GM21447 (cell line): ENCODE measurements at regions not wholly inside any gene's neighbourhood (a gene's known extent, or its start where the extent isn't known, plus 50 kb on each side); places are given as distances from the start of the nearest gene placed in this dataset.

ENCODE experiments used
- ATAC-seq: cut with Tn5 transposase; IDR thresholded peaks from one replicate; pipeline ENCODE4 v1.9.1; 2021; ENCODE audit not compliant: unreplicated experiment

DNA sequence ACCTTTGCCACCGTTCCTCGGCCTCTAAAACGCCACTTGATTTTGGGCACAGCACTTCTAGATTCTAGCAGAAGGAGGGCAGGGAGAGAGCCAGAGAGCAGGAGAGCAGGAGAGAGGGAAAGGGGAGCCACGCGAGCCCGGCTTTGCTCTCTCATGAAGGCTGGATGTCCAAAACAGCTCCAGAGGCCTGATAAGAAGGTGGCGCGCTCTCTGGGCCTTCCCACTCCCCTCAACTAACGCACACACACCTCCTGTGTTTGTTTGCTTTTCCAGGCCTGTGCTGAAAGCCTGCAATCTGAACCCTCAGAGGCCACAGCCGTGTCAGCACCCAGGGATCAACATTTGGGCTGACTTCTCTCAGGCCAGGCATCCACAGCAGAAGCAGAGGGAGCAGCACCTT is 184.8 kb upstream of the SOX11 start:
- ATAC-seq = no peak

DNA sequence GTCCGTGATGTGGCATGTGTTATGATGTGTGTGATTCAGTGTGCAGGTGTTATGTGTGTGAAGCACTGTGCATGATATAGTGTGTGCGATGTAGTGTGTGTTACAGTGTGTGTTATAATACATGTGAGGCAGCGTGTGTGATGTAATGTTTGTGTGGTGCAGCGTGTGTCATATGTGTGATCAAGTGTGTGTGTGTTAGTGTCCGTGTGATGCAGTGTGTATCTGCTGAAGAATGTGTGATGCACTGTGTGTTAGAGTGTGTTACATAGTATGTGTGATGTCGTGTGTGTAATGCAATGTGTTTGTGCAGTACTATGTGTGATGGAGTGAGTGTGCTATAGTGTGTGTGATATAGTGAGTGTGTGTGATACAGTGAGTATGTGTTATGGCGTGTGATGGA is 182.8 kb upstream of the SOX11 start:
- no peak for ATAC-seq

DNA sequence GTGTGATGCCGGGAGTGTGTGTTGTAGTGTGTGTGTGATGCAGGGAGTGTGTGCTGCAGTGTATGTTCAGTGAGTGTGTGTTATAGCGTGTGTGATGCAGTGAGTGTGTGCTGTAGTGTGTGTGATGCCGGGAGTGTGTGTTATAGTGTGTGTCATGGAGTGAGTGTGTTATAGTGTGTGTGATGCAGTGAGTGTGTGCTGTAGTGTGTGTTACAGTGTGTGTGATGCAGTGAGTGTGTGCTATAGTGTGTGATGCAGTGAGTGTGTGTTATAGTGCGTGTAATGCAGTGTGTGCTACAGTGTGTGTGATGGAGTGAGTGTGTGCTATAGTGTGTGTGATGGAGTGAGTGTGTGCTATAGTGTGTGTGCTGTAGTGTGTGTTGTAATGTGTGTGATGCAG is 182.1 kb upstream of the SOX11 start:
- ATAC-seq = no peak

DNA sequence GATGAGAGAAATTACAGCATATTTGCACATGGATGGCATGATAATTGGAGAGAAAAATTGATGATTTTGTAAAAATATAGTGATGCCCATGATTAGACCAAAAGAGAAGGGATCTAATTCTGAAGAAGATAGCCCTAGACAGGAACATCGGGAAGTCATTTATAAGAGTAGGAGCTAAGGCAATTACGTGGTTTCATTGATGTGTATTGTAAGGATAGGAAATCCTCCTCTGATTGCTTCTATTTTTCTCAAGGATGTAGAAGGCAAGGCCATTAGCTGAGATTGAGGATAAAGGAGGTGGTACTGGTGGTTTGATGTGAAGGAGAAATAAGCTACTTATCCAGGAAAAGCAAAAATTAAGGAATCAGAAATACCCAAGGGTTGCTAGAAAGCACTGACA is 176.5 kb upstream of the SOX11 start:
- no peak for ATAC-seq

DNA sequence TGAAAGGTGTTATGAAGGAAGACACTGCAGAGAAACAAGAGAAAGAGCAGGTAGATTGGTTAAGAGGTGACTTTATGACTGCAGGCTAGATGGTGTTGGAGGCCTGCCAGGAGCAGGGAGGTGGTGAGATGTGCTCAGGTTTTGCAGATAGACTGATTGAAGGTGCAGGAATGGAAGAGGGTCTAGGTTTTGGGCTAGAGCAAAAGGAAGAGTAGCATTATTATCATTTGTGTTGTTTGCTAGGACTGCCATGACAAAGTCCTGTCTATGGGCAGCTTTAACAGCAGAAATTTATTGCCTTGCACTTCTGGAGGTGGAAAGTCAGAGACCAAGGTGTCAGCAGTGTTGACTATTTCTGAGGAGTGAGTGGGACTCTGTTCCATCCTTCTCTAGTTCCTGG is 172.9 kb upstream of the SOX11 start:
- no peak for ATAC-seq

DNA sequence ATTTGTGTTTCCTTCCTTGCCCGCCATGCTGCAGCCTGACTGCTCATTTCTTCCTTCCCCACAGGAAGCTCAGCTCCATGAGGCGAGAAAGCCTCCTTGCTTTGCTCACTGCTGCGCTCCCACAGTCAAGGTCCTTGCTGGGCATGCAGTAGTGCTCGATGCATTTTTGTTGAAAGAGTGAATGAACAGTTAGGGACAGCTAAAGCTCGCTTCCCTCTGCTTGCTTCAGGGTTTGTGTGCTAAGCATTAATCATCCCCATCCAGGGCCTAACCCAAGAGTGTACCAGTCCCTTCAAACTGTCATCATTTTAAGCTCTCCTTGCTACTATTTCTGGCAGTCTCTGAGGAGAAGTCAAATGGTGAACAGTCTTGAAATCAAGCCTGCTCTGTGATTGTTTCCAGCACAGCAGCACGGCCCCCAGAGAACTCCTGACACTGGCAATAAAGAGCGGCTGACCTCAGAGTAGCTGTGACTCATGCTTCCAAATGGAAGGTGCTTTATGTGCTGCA is 171.7 kb upstream of the SOX11 start:
- no peak for ATAC-seq

DNA sequence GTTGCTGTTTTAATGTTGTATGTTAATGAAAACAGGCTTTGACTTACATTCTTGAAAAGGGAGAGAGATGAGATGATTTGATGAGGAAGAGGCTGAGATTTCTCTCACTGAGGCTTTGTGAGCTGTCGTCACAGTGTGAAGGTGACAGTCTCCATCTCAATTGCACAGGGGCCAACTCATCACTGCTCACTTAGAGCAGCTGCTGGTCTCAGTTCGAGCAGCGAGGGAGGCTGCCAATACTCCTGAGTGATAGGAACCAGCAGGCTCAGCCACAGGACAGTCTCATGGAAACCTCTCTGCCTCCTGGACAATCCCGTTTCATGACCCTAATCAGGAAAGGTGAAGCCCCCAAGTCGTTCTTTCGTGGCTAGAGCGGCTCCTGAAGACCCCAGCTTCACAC is 170.7 kb upstream of the SOX11 start:
- no peak for ATAC-seq

DNA sequence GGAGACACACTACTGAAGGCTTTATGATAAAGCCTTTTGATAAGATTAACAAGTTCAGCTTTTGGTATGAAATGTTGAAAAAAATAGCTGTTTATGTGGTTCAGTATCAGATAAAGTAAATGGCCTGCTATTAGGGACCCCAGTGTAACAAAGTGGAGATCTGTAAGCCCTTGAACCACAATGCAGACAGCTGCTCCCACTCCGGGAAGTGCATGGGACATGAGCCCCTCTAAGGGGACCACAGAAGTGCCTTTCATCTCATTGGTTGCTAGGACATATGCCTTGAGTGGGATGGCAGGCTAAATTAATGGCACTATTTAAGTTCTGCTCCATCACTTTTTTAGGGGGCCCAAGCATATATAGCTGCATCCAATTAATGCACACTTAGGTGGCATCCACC is 167.6 kb upstream of the SOX11 start:
- ATAC-seq = no peak

DNA sequence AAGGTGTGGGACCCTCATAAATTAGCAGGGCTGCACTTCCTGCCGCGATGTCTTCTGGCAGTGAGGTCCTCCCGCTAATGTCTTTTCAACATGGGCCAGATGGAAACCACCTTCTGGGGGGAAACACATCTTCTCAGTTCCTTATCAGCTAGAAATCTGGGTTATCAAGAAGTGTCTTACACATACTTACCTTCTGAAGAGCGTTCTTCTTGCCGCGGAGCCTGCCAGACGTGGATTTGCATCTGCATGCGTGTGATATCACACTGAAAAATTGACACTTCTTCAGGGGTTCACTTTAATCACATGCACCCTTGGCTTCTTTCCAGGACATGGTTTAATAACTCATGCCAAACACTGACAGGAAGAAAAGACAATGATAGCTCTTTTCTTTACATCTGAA is 163.5 kb upstream of the SOX11 start:
- ATAC-seq = no peak

DNA sequence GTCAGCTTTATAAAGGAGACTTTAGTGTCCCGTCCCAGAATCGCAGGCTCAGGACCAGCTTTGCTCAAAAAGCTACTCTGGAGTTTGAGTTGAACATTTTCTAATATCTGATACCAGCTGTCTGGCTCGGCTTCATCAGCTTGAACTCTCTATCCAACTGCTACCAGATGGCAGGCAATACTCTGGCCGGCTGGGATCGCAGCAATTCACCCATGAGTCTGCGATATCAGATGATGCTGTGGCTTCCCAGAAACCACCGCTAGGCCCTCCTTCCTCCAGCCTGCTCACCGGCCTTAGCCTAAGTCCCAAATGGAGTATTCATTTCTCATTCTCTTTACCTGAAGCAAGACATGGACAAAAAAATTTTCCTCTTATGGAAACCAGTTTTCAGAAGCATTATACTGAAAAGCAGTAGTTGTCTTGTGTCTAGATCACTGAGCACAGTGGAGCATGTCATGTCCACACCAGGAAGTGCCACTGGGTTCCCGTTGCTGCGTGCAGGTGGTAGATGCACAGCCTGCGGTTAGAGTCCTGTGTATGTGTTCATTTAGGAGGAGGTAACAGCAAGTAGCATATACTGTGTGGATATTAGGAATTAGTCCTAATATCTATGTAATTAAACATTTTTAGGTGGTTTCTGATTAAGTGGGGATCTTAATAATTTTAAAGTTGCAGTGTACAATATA is 162.0 kb upstream of the SOX11 start:
- ATAC-seq = no peak

DNA sequence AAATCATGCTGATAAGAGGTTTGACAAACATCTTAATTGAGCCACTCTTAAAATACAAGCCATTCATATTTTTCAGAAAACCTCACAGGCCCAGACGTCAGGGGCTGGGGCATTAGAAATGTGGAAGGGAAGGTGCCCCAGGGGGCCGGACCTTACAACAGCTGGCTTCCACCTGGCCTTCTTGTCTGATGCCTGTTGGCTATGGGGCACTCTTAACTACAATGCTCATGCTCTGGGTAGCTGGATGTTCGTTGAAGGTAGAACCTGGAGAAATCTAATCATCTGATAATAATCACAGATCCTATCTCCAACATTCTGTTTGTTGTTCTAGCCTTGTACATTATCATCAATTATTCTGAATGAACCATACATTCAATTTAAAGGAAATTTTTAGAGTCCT is 156.9 kb upstream of the SOX11 start:
- no peak for ATAC-seq

DNA sequence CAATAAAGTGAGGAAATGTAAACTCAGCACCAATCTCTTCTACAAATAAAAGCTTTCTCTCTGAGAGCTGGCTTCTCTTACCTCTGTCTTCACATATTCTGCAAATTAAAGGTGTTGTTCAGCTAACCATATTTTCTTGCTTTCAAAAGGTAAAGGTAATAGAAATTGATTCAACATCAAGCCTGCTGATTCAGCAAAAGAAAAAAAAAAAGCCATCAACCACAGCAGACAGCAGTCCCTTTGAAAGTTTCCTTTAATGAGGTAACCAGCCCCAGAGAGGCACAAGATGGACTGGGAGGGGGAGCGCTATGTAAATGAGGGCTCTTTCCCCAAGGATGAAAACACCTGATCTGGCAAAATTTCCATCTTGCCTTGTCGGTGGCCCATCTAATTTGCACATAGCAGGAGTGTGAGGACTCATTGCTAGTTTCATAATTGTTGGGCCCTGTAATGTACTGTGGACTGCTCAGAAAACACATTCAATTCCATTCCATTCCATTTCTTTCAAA is 154.9 kb upstream of the SOX11 start:
- ATAC-seq = no peak

DNA sequence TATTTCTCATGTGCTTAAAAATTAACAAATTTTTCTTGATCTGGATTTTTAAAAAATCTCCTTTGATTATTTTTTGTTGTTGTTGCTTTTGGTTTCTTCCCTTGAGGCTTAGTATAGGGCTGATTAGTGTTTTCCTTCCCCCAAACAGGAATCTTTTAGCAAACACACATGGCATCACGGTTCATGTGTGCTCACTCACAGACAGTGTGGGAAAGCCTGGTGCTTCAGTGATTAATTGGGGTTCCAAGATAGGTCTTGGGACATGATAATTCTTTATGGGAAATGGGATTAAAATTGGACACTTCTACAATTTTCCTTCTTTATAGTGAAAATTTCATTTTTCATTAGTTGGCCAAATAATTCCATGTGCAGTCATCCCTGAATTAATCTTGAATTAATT is 153.9 kb upstream of the SOX11 start:
- ATAC-seq = no peak

DNA sequence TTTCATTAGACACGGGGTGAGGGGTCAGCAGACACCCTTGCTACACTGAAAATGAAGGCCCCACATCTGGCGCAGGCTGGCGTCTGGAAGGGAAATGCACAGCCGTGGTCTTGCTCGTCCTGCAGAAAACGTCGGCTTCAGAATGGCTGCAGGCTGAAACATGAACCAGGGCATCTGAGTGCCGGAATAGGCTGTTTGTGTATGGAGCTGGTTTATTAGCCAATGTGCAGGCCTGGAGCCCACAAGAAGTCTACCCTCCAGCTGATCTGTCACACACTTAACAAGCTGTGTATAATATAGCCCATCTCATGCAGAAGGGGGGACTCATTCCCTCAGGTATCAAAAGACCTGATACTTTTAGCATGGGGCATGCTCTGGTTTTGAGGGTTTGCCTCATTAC is 153.4 kb upstream of the SOX11 start:
- no peak for ATAC-seq

DNA sequence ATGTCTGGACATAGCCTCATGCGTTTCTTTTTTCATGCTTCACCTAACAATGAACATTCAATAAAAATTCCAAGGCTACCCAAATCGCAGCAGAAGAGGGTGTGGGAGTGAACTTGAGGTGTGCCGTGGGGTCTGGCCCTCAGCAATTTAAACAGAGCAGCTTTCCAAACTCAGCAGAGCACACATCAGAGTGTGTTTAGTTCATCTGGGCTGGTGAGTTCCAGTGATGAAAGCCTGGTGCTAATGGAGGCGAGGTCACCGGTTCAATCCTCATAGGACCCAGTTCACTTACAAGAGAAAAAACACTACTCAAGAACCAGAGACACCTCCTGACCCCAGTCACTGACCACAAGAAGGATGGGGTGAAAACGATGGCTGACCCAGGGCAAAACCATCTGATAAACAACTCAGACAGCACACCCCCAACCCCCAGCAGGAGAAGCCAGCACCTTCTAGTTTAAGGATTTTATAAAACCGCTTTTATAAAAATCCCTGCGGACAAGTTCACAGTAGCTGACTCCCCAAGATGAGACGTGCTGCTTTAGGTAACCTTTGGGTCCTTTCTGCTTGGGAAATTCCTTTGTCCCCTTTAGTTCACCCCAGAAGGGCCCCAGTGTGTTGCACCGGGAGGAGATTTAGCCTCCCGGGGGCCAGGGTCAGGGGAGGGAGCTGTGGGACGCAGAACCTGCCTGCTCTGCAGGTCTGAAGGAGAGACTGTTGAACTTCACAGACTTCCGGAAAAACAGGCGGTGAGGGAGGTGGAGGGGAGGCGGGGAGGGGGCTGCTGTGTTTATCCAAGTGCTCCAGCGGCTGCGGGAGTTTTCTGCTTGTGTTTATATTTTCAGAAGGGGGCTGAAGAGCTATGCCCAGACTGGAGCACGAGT is 152.7 kb upstream of the SOX11 start:
- no peak for ATAC-seq

DNA sequence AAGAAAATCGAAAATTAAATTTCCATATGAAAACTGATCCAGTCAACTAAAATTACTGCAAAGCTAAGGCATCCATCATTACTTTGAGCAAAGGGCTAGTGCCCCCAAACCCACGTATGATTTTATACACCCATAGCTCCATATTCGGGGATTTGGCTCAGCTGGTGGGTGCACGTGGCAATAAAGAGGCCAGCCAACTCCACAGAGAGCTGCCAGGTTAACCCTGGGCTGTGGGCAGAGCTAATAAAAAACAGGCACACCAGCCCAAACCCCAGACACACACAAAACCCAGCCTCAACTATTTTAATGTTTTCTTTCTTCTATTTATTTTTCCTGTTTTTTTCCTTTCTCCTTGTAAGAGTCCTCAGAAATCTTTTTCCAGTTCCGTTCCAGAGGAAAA is 151.3 kb upstream of the SOX11 start:
- no peak for ATAC-seq

DNA sequence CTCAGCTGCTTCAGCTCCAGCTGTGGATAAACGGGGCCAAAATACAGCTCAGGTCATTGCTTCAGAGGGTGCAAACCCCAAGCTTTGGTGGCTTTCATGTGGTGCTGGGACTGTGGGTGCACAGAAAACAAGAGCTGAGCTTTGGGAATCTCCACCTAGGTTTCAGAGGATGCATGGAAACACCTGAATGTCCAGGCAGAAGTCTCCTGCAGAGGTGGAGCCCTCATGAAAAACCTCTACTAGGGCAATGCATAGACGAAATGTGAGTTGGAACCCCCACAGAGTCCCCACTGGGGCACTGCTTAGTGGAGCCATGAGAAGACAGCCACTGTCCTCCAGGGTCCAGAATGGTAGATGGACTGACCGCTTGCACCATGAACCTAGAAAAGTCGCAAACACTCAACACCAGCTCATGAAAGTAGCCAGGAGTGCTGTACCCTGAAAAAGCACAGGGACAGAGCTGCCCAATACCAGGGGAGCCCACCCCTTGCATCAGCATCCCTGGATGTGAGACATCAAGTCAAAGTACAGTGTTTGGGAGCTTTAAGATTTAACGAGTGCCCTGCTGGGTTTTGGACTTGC is 147.9 kb upstream of the SOX11 start:
- ATAC-seq = no peak

DNA sequence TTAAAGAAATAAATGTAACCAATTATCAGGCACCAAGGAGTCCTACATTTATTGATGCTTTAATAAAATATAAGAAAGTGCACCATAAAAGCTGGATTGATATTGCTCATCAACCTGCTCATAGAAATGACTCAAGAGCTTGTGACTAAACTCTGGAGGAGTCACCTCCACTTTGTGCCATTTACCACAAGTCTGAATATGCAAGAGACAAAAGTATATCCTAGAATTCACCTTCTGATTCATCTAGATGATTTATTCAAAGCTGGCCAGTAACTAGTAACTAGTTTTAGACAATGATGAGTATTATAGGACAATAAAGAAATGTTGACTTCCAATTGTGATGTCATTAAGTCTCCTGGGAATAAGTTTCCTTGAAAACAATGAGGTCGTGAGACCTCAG is 146.0 kb upstream of the SOX11 start:
- no peak for ATAC-seq

DNA sequence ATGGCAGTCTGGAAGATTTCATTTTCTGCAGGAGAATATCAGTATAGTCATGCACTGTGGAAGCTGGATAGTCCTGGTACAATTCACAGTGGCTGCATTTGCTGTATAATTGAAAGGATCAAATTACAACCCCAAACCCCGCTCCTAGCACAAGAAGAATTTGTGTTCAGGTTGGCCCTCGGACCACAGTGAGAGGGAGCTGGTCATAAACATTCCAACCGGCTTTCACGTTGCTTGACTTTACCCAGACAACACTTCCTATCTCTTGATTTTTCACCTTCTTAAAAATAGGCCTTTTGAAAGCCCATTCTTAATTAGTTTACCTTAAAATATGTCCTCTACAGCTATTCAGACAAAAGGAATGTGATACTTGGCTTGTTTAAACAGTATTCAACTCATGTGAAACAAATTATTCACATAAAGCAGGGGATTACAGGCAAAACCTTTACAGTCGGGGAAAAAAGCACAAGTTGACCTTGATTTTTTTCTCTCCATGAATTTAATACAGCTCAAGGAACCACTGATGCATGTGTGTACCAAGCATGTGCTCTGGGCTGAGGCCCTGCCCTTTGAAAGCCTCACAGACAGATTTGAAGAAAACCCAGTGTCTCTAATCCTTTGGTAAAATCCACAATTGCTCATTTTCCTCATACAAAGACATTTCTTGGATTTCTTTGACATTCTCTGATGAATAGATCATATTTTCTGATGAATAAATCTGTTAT is 143.0 kb upstream of the SOX11 start:
- ATAC-seq = no peak

DNA sequence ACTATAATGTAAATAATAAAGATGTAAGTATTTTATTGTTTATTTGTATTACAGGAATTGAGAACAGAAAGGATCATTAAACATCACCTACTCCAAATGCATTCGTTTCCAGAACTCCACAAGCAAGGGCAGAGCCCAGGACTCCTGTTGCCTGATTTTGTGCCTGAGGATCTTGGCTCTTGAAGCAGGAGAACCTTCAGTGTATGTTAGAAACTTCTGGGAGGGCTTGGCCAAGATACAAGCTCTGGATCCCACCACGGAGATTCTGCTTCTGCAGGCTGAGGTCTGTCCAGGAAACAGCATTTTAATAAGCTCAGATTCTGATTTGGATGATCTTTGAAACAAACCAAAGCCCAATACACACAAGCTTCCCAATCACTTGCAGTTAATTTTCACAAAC is 142.4 kb upstream of the SOX11 start:
- ATAC-seq = no peak

DNA sequence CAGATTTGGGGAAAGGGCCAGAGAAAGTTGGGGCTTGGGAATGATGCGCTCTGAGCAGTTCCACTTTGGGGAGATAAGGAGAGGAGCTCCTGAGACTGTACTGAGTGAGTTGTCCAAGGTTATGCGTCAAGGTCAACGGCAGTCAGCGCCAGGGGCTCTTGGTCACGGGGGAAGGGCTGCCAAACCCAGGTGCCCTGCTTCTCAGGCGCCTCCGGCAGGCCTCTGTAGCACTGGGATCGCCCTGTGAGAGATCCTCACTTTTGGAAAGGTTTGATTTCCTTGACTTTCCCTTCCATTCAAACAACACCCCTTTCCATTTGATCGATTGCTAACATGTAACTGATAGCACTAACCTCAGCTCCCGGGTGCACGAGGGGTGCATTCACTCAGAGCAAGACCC is 136.5 kb upstream of the SOX11 start:
- no peak for ATAC-seq
